DOHH2 (cell line): ENCODE measurements at regions not wholly inside any gene's neighbourhood (a gene's known extent, or its start where the extent isn't known, plus 50 kb on each side); places are given as distances from the start of the nearest gene placed in this dataset.

Experiments used
- H3F3A ChIP-seq: fragments of 200-600 bp; sonication (generic), shearing (Covaris generic); 2 replicates; pipeline ENCODE4 v1.6.0; 2016; ENCODE audit warnings: antibody characterized with exemption, mild to moderate bottlenecking; ENCODE audit not compliant: control insufficient read depth, insufficient read depth
- H3K27ac ChIP-seq: fragments of 200-600 bp; sonication (generic); 2 replicates; pipeline ENCODE4 v1.5.1; 2014; ENCODE audit warnings: low read depth, mild to moderate bottlenecking, low read length, moderate library complexity
- H3K27me3 ChIP-seq: fragments of 200-600 bp; sonication (generic); 2 replicates; pipeline ENCODE4 v1.6.1; 2014; ENCODE audit warnings: mild to moderate bottlenecking, low read length, mixed read lengths; ENCODE audit not compliant: control insufficient read depth
- H3K36me3 ChIP-seq: fragments of 200-600 bp; sonication (generic); 2 replicates; pipeline ENCODE4 v1.6.1; 2014; ENCODE audit warnings: mild to moderate bottlenecking, low read length, moderate library complexity, mixed read lengths; ENCODE audit not compliant: control insufficient read depth
- H3K4me1 ChIP-seq: fragments of 200-600 bp; sonication (generic); 2 replicates; pipeline ENCODE4 v1.6.1; 2014; ENCODE audit warnings: mild to moderate bottlenecking, low read length, mixed read lengths; ENCODE audit not compliant: control insufficient read depth
- H3K4me2 ChIP-seq: fragments of 200-600 bp; sonication (generic); 2 replicates; pipeline ENCODE4 v1.6.0; 2014; ENCODE audit warnings: mild to moderate bottlenecking, low read length, moderate library complexity
- H3K4me3 ChIP-seq: fragments of 200-600 bp; sonication (generic); 2 replicates; pipeline ENCODE4 v1.5.1; 2014; ENCODE audit warnings: mild to moderate bottlenecking, low read length, mixed read lengths
- H3K79me2 ChIP-seq: fragments of 200-600 bp; sonication (generic); 2 replicates; pipeline ENCODE4 v1.6.1; 2014; ENCODE audit warnings: mild to moderate bottlenecking, low read length, mixed read lengths; ENCODE audit not compliant: control insufficient read depth
- H3K9me2 ChIP-seq: fragments of 200-600 bp; sonication (generic); replicated peaks from 2 replicates; pipeline ENCODE4 v1.6.1; 2014; ENCODE audit warnings: mild to moderate bottlenecking, low read length, mixed read lengths; ENCODE audit not compliant: control insufficient read depth
- H3K9me3 ChIP-seq: fragments of 200-600 bp; sonication (generic); 2 replicates; pipeline ENCODE4 v1.6.1; 2014; ENCODE audit warnings: antibody characterized with exemption, low read length, mixed read lengths; ENCODE audit not compliant: control insufficient read depth, insufficient read depth
- H4K20me1 ChIP-seq: fragments of 200-600 bp; sonication (generic); 2 replicates; pipeline ENCODE4 v1.6.0; 2014; ENCODE audit warnings: low read depth, mild to moderate bottlenecking, antibody characterized with exemption, low read length, moderate library complexity; ENCODE audit not compliant: control insufficient read depth, insufficient read depth
- EZH2phosphoT487 ChIP-seq: fragments of 200-600 bp; sonication (generic); IDR thresholded peaks from 2 replicates; pipeline ENCODE4 v1.6.1; 2017; ENCODE audit warnings: borderline replicate concordance, mild to moderate bottlenecking, antibody characterized with exemption, low read length, moderate library complexity, mixed read lengths
- TF ChIP-seq, protein P1 (sequence below): fragments of 200-600 bp; sonication (generic); IDR thresholded peaks from one replicate; pipeline ENCODE4 v1.5.1; 2014; ENCODE audit warnings: antibody characterized with exemption, mild to moderate bottlenecking, low read depth, low read length; ENCODE audit not compliant: poor library complexity, severe bottlenecking

DNA sequence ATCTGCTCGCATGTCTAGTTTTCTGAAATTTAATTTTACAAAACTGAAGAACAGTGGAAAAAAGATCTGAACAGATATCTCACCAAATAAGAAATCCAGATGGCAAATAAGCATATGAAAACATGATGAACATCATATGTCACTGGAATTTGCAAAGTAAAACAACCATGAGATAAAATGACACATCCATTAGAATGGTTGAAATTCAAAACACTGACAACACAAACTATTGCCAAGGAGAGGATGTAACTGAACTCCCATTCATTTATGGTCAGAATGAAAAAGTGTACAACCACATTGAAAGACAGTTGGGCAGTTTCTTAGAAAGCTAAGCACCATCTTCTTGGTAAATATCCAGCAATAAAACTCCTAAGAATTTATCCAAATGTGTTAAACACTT, 312.7 kb upstream of the NCAM2 start:
- H4K20me1 ChIP-seq: no peaks in the 10 kb centered on the region
- no peaks in the 10 kb centered on the region for H3K79me2 ChIP-seq
- H3F3A ChIP-seq: no peaks in the 10 kb centered on the region
- TF ChIP-seq, protein P1, sequence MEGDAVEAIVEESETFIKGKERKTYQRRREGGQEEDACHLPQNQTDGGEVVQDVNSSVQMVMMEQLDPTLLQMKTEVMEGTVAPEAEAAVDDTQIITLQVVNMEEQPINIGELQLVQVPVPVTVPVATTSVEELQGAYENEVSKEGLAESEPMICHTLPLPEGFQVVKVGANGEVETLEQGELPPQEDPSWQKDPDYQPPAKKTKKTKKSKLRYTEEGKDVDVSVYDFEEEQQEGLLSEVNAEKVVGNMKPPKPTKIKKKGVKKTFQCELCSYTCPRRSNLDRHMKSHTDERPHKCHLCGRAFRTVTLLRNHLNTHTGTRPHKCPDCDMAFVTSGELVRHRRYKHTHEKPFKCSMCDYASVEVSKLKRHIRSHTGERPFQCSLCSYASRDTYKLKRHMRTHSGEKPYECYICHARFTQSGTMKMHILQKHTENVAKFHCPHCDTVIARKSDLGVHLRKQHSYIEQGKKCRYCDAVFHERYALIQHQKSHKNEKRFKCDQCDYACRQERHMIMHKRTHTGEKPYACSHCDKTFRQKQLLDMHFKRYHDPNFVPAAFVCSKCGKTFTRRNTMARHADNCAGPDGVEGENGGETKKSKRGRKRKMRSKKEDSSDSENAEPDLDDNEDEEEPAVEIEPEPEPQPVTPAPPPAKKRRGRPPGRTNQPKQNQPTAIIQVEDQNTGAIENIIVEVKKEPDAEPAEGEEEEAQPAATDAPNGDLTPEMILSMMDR: no peak
- no peak for TF ChIP-seq EZH2phosphoT487
- no peak overlapping the region for H3K4me3 ChIP-seq
- no peaks in the 10 kb centered on the region for H3K4me1 ChIP-seq
- no peaks in the 10 kb centered on the region for H3K27me3 ChIP-seq
- no peak overlapping the region for H3K4me2 ChIP-seq
- H3K36me3 ChIP-seq: no peaks in the 10 kb centered on the region
- H3K9me2 ChIP-seq: no peaks in the 10 kb centered on the region
- no peak overlapping the region for H3K27ac ChIP-seq
- H3K9me3 ChIP-seq: no peaks in the 10 kb centered on the region; the same call in 1 of the 2 replicates

DNA sequence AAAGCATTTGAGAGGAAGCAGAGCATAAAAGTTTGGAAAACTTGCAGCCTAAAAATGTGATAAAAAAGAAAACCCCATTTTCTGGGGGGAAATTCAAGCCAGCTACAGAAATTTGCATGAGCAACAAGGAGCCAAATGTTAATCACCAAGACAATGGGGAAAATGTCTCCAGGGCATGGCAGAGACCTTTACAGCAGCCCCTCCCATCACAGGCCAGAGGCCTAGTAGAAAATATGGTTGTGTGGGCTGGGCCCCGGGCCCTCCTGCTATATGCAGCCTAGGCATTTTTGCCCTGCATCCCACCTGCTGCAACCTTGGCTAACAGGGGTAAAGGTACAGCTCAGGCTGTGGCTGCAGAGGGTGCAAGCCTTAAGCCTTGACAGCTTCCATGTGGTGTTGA, 299.6 kb upstream of the NCAM2 start:
- H4K20me1 ChIP-seq: no peaks in the 10 kb centered on the region
- no peaks in the 10 kb centered on the region for H3K9me3 ChIP-seq
- TF ChIP-seq EZH2phosphoT487: no peak
- TF ChIP-seq, protein P1: no peak
- no peak overlapping the region for H3K27ac ChIP-seq
- no peaks in the 10 kb centered on the region for H3K4me1 ChIP-seq
- no peaks in the 10 kb centered on the region for H3F3A ChIP-seq
- H3K27me3 ChIP-seq: no peaks in the 10 kb centered on the region
- no peaks in the 10 kb centered on the region for H3K9me2 ChIP-seq
- no peaks in the 10 kb centered on the region for H3K36me3 ChIP-seq
- H3K79me2 ChIP-seq: no peaks in the 10 kb centered on the region
- no peak overlapping the region for H3K4me2 ChIP-seq
- no peak overlapping the region for H3K4me3 ChIP-seq

DNA sequence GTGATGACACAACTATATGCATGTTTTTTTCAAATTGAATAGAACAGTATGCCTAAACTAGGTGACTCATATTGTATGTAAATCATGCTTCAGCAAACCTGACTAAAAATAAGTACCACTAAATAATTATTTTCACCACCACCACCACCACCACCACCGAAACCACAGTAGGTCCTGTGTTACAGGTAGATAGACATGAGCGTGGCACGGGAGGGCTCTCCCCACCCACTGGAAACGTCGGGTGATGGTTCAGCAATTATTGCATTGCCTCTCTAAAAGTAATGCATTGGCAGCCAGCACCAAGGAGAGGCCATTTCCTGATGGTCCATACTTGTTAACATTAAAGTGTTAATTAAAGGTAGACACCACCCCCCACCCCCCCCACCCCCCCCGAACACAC, 297.0 kb upstream of the NCAM2 start:
- TF ChIP-seq, protein P1: no peak
- TF ChIP-seq EZH2phosphoT487: no peak
- Histone ChIP-seq H3K79me2 (no peaks in the 10 kb centered on the region), H3K4me3 (no peak overlapping the region), H3F3A (no peaks in the 10 kb centered on the region), H3K36me3 (no peaks in the 10 kb centered on the region), H3K9me3 (no peaks in the 10 kb centered on the region), H3K4me1 (no peaks in the 10 kb centered on the region), H3K27ac (no peak overlapping the region), H3K4me2 (no peak overlapping the region), H4K20me1 (no peaks in the 10 kb centered on the region), H3K27me3 (no peaks in the 10 kb centered on the region), H3K9me2 (no peaks in the 10 kb centered on the region)
